HuH-7 (cell line): ENCODE measurements at regions not wholly inside any gene's neighbourhood (a gene's known extent, or its start where the extent isn't known, plus 50 kb on each side); places are given as distances from the start of the nearest gene placed in this dataset.

Experiments
- DNase-seq: peaks from one replicate; pipeline ENCODE4 v3.0.0; 2011; ENCODE audit warnings: low spot score

GRCh38 chr16:85256190-85256739 is 144.0 kb upstream of the CIBAR2 start:
- no peak for DNase-seq

DNA sequence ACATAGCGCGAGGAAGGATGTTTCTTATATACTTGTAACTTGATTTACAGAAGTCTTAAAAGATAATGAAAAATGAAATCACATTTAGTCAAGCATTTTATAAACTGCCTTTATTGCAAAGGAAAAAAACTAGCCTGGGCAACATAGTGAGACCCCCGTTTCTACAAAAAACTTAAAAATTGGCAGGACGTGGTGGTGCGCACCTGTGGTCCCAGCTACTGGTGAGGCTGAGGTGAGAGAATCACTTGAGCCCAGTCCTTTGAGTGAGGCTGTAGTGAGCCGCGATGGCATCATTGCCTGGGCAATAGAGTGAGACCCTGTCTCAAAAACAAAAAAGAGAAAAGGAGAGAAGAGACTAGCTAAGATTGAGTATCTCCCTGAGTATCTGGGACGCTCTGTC is 145.2 kb upstream of the CIBAR2 start:
- no peak for DNase-seq

DNA sequence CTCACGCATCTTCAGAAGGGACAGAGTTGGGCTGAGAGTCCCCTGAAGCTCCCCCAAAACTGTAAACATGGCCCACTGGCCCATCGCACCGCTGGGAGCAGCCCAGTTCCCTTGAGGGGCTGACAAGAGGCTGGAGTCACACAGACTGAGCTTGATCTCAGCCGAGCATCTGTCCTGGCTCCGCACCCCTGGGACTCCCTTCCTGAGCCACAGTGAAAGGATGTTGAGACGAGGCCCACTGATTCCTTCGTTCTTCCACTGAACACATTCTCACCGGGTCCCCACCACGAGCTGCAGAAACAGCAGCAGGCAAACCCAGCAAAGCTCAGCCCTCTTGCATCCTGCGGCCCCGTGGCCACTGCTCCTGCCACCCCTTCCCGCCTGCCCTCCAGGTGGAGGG is 145.9 kb upstream of the CIBAR2 start:
- DNase-seq = no peak

- no peak for DNase-seq
Observed at GRCh38 chr16:85258629-85259028, 146.4 kb upstream of the CIBAR2 start.

- no peak for DNase-seq
Observed at GRCh38 chr16:85259115-85259831, 147.0 kb upstream of the CIBAR2 start.

GRCh38 chr16:85259832-85260167 is 147.5 kb upstream of the CIBAR2 start:
- no peak for DNase-seq

DNA sequence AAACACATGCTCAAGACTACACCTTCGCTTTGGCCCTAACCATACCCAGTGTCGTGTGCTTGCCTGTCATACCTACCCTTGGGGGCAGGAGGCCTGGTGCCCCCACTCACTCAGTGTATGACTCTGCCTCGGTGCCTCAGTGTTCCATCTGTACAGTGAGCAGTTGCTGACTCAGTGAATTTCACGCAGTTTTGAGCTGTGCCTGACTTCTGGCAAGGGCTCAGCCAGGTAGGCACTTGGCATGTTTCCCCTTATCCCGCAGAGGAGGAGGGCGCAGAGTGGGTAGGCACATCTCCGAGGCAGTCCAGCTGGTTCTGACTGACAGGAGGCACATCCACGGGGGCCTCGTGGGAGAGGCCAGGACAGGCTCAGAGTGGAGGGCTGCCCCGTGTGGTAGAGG is 148.9 kb upstream of the CIBAR2 start:
- DNase-seq = no peak

DNA sequence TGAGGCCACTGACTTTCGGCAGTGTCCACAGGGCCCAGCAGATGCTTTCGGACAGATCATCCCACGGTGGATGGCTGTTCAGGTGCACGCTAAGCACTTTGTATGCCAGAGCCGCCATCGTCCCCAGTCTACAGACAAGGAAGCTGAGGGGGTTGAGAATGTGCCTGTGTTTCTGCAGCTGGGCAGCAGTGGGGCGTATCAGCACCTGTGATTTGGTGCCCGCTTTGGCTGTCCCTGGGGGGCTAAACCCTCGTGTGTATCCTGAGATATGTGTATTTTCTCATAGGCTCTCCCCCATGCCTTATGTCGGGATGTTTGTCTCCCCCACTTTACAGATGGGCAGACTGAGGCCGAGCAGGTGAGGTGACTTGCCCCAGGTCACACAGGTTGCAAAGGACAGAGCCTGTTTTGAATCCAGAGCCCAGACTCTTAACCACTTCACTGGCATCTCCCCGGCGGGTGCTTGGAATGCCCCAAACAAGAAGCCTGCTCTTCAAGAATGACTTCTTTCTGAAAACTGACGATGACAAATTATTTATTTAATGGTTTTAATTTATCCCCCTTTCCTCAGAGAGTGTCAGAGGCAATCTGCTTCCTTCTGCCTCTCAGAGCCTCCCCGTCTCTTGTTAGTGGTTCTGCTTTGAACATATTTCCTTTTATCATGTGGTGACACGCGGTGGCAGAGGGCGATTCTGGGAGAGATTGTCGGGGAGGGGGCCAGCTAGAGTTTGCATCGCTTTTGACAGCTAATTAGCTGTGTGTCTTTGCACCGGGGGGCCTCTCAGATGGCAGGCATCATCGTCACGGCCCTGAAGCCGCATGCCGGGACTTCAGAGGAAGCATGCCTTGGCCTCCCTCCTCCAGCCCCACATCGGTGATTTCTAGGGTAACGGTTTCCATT is 149.6 kb upstream of the CIBAR2 start:
- no peak for DNase-seq

- DNase-seq = no peak
Observed at GRCh38 chr16:85262558-85263238, 150.4 kb upstream of the CIBAR2 start.

DNA sequence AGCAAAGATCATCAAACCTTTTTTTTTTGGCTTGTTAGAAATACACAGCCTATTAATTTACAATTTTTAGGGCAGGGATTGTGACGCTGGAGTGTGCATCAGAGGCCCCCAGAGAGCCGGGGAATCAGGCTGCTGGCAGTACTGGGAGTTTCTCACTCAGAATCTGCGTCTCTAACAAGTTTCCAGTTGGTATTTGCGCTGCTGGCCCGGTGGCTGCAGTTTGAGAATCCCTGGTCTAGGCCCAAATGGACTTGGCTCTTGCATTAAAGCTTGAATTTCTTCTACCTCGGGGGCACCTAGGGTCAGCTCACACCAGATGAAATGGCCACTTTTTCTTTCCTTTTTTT is 150.9 kb upstream of the CIBAR2 start:
- DNase-seq = no peak

GRCh38 chr16:85264752-85265151 is 152.5 kb upstream of the CIBAR2 start:
- DNase-seq = no peak

GRCh38 chr16:85265161-85265784 is 153.0 kb upstream of the CIBAR2 start:
- no peak for DNase-seq

- DNase-seq = no peak
Observed at GRCh38 chr16:85265810-85266209, 153.5 kb upstream of the CIBAR2 start.

DNA sequence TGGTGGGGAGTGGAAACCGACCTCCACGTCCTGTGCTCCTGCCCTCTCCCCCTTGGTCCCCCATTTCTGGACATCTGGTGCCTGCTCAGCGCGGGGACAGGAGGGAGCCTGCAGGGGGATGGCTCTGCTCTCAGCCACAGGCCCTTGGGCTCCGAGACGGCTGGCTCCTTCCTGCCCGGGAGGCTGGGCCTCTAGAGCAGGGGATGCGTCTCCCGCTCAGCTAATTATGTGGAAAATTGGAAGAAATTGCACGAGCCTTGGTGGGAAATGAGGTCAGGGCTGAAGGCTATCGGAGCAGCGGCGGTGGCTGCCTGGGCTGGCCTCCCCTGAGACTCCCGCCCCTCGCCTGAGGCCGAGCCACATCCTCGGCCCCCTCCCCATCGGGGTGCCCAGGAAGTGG is 154.6 kb upstream of the CIBAR2 start:
- DNase-seq = no peak

DNA sequence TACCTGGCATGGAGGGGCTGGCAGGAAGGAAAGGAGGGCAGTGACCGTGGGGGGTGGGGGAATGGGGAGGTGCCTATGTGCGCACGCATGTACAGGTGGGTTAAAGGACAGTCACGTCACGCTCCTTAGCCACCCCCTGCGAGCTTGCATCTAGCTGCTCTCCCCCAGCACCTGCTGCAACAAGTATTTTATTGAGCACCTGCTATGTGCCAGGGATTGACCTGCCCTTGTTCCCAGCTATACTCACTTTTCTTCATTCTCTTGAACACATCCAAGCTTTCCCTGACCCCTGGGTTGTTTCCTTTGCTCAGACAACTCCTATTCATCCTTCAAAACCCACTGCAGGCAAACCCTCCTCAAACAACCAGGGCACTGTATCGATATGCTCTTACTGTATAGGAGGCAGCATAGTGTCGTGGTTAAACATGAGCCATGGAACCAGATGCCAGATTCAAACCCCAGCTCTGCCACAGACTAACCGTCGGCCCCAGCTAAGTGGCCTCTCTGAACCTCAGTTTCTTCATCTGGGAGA is 155.2 kb upstream of the CIBAR2 start:
- no peak for DNase-seq

- no peak for DNase-seq
Observed at GRCh38 chr16:85269165-85269564, 156.9 kb upstream of the CIBAR2 start.

DNA sequence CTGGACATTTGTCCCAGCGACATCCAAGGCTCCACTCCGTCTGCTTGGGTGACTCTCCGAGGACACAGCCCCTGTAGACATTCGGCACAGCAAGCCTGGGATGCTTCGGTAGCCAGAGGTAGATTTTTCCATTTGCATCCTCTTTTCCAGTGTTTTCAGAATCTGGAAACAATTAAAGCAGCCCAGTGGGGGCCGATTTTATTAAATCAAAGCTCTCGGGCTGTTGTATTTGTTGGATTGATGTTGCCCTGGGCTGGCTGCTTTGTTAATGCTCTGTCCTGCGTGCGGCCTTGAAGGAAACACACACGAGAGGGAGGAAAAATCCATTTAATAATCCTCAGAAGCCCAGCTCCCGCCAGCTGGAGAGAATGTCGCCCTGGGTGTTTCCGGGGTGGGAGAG is 158.1 kb upstream of the CIBAR2 start:
- no peak for DNase-seq

DNA sequence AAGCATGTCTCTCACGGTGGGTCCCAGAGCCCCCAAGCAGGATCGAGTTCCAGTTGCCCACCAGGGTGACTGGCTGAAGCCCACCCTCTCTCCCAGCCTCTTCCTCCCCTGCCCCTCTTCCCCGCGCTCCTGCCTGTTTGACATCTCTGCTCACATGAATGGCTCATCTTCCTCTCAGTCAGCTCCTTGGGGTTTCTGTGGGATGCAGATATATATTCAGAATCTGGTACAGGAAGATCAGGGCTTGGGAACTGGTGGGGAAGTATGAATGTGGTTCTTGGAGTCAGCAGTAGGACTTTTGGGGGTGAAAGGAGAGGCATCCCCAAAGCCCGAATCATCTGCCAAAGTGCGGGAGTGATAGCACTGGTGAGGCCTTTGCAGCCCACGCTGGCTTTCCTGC is 158.9 kb upstream of the CIBAR2 start:
- no peak for DNase-seq

- no peak for DNase-seq
Observed at GRCh38 chr16:85273293-85273692, 161.0 kb upstream of the CIBAR2 start.

DNA sequence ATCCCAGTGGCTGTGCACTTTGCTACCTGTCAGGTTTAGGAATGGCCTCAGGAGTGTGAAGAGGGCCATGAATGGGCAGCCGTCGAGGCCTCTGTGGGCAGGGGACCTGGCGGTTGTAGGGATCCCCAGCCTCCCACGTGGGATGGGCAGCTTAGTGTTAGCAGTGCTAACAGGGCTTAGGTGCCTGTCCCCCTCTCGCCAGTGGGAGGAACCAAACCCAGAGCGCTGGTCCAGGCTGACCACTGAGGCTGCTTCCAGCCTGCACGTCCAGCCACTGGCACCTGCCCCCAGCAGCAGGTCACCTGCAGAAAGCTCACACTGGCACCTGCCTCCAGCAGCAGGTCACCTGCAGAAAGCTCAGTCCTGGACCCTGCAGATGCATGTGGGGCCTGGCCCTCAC is 162.2 kb upstream of the CIBAR2 start:
- no peak for DNase-seq

DNA sequence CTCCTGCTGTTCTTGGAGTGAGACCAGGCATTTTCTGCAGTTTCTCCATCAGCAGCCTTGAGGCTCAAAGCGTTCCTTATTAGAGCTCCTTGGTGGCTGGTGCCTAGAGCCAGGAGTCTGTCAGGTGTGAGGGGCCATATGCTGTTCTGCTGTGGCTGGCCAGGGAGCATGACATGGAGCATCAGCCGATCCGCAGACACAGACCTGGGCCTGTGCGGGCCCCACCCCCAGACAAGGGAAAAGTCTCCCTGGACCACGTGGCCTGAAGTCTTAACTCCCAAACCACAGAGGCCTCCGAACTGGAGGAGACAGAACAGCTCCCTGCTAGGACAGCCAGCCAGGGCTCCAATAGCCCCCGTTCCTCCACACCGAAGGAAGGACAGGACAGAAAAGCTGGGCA is 162.7 kb upstream of the CIBAR2 start:
- DNase-seq = no peak
